CD4-positive, alpha-beta T cell treated with Interleukin-6 for 4 hours (primary cell): ENCODE measurements at regions not wholly inside any gene's neighbourhood (a gene's known extent, or its start where the extent isn't known, plus 50 kb on each side); places are given as distances from the start of the nearest gene placed in this dataset.
"Not testable (repeated sequence)": the region's sequence is repeated elsewhere in the genome, so short reads cannot be mapped to it uniquely, and the experiment has no call there.

Source experiments
- DNase-seq: peaks from one replicate; pipeline ENCODE4 v3.0.0-alpha.2; 2020; ENCODE audit warnings: mixed read lengths

GRCh38 chr3:15851735-15852134 lies 54.0 kb upstream of the ANKRD28 start:
- no peak for DNase-seq

GRCh38 chr3:15858547-15859506 lies 61.0 kb upstream of the ANKRD28 start:
- DNase-seq, result peak; percentile 71

GRCh38 chr3:15859507-15860013 lies 61.8 kb upstream of the ANKRD28 start:
- DNase-seq, result peak; percentile 76

- DNase-seq, result peak; percentile 19
Measured at GRCh38 chr3:15860014-15860934, 62.5 kb upstream of the ANKRD28 start.

GRCh38 chr3:15861163-15861562 lies 63.4 kb upstream of the ANKRD28 start:
- no peak for DNase-seq

- no peak for DNase-seq
Measured at GRCh38 chr3:15872807-15873206, 75.0 kb upstream of the ANKRD28 start.

GRCh38 chr3:15873415-15873814 lies 75.6 kb upstream of the ANKRD28 start:
- no peak for DNase-seq

GRCh38 chr3:15875016-15875689 lies 77.4 kb upstream of the ANKRD28 start:
- no peak for DNase-seq

- no peak for DNase-seq
Measured at GRCh38 chr3:15876669-15877068, 78.9 kb upstream of the ANKRD28 start.

- no peak for DNase-seq
Measured at GRCh38 chr3:15877813-15878212, 80.0 kb upstream of the ANKRD28 start.

GRCh38 chr3:15879787-15880186 lies 82.0 kb upstream of the ANKRD28 start:
- not testable (repeated sequence) for DNase-seq

GRCh38 chr3:15882577-15882976 lies 84.8 kb upstream of the ANKRD28 start:
- no peak for DNase-seq

GRCh38 chr3:15884132-15884531 lies 86.4 kb upstream of the ANKRD28 start:
- DNase-seq, result no peak

GRCh38 chr3:15886521-15886920 lies 88.7 kb upstream of the ANKRD28 start:
- DNase-seq, result no peak

GRCh38 chr3:15887261-15887660 lies 89.5 kb upstream of the ANKRD28 start:
- DNase-seq, result no peak

GRCh38 chr3:15889936-15890335 lies 92.2 kb upstream of the ANKRD28 start:
- DNase-seq, result no peak

GRCh38 chr3:15892311-15893227 lies 94.8 kb upstream of the ANKRD28 start:
- no peak for DNase-seq

GRCh38 chr3:15894382-15894781 lies 96.6 kb upstream of the ANKRD28 start:
- no peak for DNase-seq

GRCh38 chr3:15896500-15896899 lies 98.7 kb upstream of the ANKRD28 start:
- no peak for DNase-seq

GRCh38 chr3:15899388-15899787 lies 101.6 kb upstream of the ANKRD28 start:
- no peak for DNase-seq

GRCh38 chr3:15903164-15903563 lies 105.4 kb upstream of the ANKRD28 start:
- DNase-seq, result no peak
